Esophagus squamous epithelium (tissue), 4 donors: ENCODE measurements at regions not wholly inside any gene's neighbourhood (a gene's known extent, or its start where the extent isn't known, plus 50 kb on each side); places are given as distances from the start of the nearest gene placed in this dataset.

Source experiments
- POLR2A ChIP-seq, 4 donors: fragments of 450-650 bp; IDR thresholded peaks; one replicate each; pipeline ENCODE4 v1.6.1; 2017; ENCODE audit warnings: antibody characterized with exemption in 4 of 4, mild to moderate bottlenecking in 4 of 4, moderate library complexity in 3 of 4
- TF ChIP-seq, protein P1 (sequence below), 6 experiments: fragments of 450-650 bp in 4 of 6; fragments of 200-600 bp in 2 of 6; sonication (generic) in 2 of 6; IDR thresholded peaks; one replicate each; pipeline ENCODE4 v1.5.1; 2016 to 2019; ENCODE audit warnings: antibody characterized with exemption in 6 of 6, mild to moderate bottlenecking in 4 of 6, moderate library complexity in 4 of 6

GRCh38 chr9:135262248-135262647, 174.8 kb downstream of the OLFM1 start:
- TF ChIP-seq, protein P1, sequence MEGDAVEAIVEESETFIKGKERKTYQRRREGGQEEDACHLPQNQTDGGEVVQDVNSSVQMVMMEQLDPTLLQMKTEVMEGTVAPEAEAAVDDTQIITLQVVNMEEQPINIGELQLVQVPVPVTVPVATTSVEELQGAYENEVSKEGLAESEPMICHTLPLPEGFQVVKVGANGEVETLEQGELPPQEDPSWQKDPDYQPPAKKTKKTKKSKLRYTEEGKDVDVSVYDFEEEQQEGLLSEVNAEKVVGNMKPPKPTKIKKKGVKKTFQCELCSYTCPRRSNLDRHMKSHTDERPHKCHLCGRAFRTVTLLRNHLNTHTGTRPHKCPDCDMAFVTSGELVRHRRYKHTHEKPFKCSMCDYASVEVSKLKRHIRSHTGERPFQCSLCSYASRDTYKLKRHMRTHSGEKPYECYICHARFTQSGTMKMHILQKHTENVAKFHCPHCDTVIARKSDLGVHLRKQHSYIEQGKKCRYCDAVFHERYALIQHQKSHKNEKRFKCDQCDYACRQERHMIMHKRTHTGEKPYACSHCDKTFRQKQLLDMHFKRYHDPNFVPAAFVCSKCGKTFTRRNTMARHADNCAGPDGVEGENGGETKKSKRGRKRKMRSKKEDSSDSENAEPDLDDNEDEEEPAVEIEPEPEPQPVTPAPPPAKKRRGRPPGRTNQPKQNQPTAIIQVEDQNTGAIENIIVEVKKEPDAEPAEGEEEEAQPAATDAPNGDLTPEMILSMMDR (IDR thresholded peaks at IDR 0.05) = no peak
- no peak for TF ChIP-seq POLR2A (IDR thresholded peaks at IDR 0.05)
